Gastroesophageal sphincter (tissue), 4 donors: ENCODE measurements at regions not wholly inside any gene's neighbourhood (a gene's known extent, or its start where the extent isn't known, plus 50 kb on each side); places are given as distances from the start of the nearest gene placed in this dataset.

Source experiments
- ATAC-seq: fragments of 150-250 bp; one replicate; pipeline ENCODE4 v1.9.1; 2016; ENCODE audit warnings: mild to moderate bottlenecking, moderate library complexity
- H3K27ac ChIP-seq, 4 donors: fragments of 200-600 bp; sonication (generic) in 3 of 4; 1 replicate in 3 of 4; 2 replicates in 1 of 4; pipeline ENCODE4 v1.5.1; 2016 to 2019
- H3K27me3 ChIP-seq: fragments of 200-600 bp; sonication (generic); one replicate; pipeline ENCODE4 v1.5.1; 2019
- H3K36me3 ChIP-seq, 2 donors: fragments of 200-600 bp; sonication (generic); one replicate each; pipeline ENCODE4 v1.5.1; 2019; ENCODE audit warnings: control low read depth in 1 of 2
- H3K4me1 ChIP-seq, 3 donors: fragments of 200-600 bp; sonication (generic); 1 replicate in 2 of 3; 2 replicates in 1 of 3; pipeline ENCODE4 v1.5.1; 2016 to 2019; ENCODE audit warnings: control low read depth in 2 of 3
- H3K4me3 ChIP-seq, 2 donors: fragments of 200-600 bp; sonication (generic); one replicate each; pipeline ENCODE4 v1.5.1; 2019; ENCODE audit warnings: mild to moderate bottlenecking in 1 of 2, moderate library complexity in 1 of 2
- H3K9me3 ChIP-seq, 3 donors: fragments of 200-600 bp; sonication (generic); one replicate each; pipeline ENCODE4 v1.5.1; 2017 to 2019; ENCODE audit warnings: control low read depth in 2 of 3
- EP300 ChIP-seq: sonication (generic); formaldehyde crosslinking; IDR thresholded peaks from one replicate; pipeline ENCODE4 v1.6.1; 2017; ENCODE audit warnings: antibody characterized with exemption, mild to moderate bottlenecking
- POLR2A ChIP-seq, 2 donors: fragments of 450-650 bp; IDR thresholded peaks; one replicate each; pipeline ENCODE4 v1.6.1; 2017; ENCODE audit warnings: antibody characterized with exemption in 2 of 2, mild to moderate bottlenecking in 2 of 2, moderate library complexity in 1 of 2
- POLR2AphosphoS5 ChIP-seq: sonication (generic); formaldehyde crosslinking; IDR thresholded peaks from one replicate; pipeline ENCODE4 v1.6.1; 2017; ENCODE audit warnings: antibody characterized with exemption
- WGBS, 2 donors: methylation state at CpG; one replicate each; pipeline ENCODE4 v1.1.5; 2018; ENCODE audit warnings: low coverage in 1 of 2; 5-methylcytosine and 5-hydroxymethylcytosine counted together
- TF ChIP-seq, protein P1 (sequence below), 4 experiments: fragments of 200-600 bp in 2 of 4; fragments of 450-650 bp in 2 of 4; sonication (generic) in 1 of 4; IDR thresholded peaks; one replicate each; pipeline ENCODE4 v1.5.1; 2017 to 2019; ENCODE audit warnings: antibody characterized with exemption in 4 of 4, mild to moderate bottlenecking in 2 of 4, moderate library complexity in 2 of 4

- peaks cover 0 to 8% of the 10 kb centered on the region in 2 donors for H3K36me3 ChIP-seq
- TF ChIP-seq, protein P1, sequence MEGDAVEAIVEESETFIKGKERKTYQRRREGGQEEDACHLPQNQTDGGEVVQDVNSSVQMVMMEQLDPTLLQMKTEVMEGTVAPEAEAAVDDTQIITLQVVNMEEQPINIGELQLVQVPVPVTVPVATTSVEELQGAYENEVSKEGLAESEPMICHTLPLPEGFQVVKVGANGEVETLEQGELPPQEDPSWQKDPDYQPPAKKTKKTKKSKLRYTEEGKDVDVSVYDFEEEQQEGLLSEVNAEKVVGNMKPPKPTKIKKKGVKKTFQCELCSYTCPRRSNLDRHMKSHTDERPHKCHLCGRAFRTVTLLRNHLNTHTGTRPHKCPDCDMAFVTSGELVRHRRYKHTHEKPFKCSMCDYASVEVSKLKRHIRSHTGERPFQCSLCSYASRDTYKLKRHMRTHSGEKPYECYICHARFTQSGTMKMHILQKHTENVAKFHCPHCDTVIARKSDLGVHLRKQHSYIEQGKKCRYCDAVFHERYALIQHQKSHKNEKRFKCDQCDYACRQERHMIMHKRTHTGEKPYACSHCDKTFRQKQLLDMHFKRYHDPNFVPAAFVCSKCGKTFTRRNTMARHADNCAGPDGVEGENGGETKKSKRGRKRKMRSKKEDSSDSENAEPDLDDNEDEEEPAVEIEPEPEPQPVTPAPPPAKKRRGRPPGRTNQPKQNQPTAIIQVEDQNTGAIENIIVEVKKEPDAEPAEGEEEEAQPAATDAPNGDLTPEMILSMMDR (IDR thresholded peaks at IDR 0.05) = no peak
- TF ChIP-seq POLR2AphosphoS5 (no peak), EP300 (no peak), POLR2A (IDR thresholded peaks at IDR 0.05) (no peak)
- no peaks in the 10 kb centered on the region for H3K27me3 ChIP-seq
- H3K4me1 ChIP-seq = no peaks in the 10 kb centered on the region
- ATAC-seq = no peak
- no peak overlapping the region for H3K4me3 ChIP-seq
- WGBS, 2 donors = 52 to 100% methylated on average over 3 of the region's 3 CpGs
- no peak overlapping the region for H3K27ac ChIP-seq
- peaks cover 0 to 10% (median 0%) of the 10 kb centered on the region in 3 donors for H3K9me3 ChIP-seq
These were observed 63.7 kb downstream of the SHOC1 start for GRCh38 chr9:111730937-111731567.

DNA sequence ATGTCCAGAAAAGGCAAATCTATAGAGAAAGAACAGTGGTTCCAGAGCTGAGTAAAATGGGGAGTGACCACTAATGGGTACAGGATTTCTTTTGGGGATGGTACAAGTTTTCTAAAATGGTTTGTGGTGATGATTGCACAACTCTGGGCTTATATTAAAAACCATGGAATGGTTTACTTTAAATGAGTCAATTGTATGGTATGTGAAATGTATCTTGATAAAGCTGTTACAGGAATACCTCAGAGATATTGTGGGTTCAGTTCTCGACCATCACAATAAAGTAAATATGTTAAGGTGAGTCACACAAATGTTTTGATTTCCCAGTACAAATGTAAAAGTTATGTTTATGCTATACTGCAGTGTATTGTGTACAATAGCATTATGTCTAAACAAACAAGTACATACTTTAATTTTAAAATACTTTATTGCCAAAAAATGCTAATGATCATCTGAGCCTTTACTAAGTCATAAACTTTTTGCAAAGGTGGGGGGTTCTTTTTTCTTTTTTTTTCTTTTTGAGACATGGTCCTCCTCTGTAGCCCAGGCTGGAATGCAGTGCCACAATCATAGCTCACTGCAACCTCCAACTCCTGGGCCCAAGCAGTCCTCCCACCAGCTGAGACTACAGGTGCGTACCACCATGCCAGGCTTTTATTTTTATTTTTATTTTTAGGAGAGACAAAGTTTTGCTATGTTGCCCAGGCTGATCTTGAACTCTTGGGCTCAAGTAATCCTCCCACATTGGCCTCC, 65.9 kb downstream of the SHOC1 start:
- 65 to 75% methylated on average over 1 to 2 of the region's 2 CpGs for WGBS, 2 donors
- H3K36me3 ChIP-seq = peaks cover 0 to 8% of the 10 kb centered on the region in 2 donors
- no peaks in the 10 kb centered on the region for H3K4me1 ChIP-seq
- H3K4me3 ChIP-seq = no peak overlapping the region
- no peak for ATAC-seq
- H3K9me3 ChIP-seq = peaks cover 0 to 10% (median 0%) of the 10 kb centered on the region in 3 donors
- no peaks in the 10 kb centered on the region for H3K27me3 ChIP-seq
- no peak overlapping the region for H3K27ac ChIP-seq
- TF ChIP-seq EP300 = no peak
- TF ChIP-seq POLR2A (IDR thresholded peaks at IDR 0.05) = no peak
- TF ChIP-seq, protein P1 (IDR thresholded peaks at IDR 0.05) = no peak
- no peak for TF ChIP-seq POLR2AphosphoS5

DNA sequence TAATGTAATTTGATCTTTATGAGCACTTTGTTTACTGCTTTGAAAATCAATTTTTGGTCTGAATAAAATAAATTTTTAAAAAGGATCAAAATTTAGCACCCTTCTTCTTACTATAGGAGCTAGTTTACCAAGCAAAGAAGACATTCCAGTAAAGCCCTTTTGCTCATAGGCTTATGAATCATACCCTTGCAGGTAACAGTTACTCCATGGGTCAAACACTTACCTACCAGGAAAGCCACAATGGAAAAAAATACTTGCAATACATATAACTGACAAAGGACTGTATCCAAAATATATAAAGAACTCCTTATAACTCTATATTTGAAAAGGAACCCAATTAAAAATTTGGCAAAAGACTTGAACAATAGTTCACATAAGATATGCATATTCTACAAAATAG, 66.6 kb downstream of the SHOC1 start:
- Histone ChIP-seq H3K27ac (no peak overlapping the region), H3K27me3 (no peaks in the 10 kb centered on the region), H3K4me3 (no peak overlapping the region), H3K4me1 (no peaks in the 10 kb centered on the region), H3K36me3 (peaks cover 0 to 8% of the 10 kb centered on the region in 2 donors), H3K9me3 (peaks cover 0 to 10% (median 0%) of the 10 kb centered on the region in 3 donors)
- no peak for ATAC-seq
- no peak for TF ChIP-seq POLR2AphosphoS5
- no peak for TF ChIP-seq POLR2A (IDR thresholded peaks at IDR 0.05)
- TF ChIP-seq, protein P1 (IDR thresholded peaks at IDR 0.05) = no peak
- no peak for TF ChIP-seq EP300

GRCh38 chr9:111726949-111727348, 65.5 kb downstream of the GNG10 start:
- Histone ChIP-seq H3K27ac (no peak overlapping the region), H3K36me3 (peaks cover 0 to 8% of the 10 kb centered on the region in 2 donors), H3K4me3 (no peak overlapping the region), H3K9me3 (peaks cover 0 to 10% (median 0%) of the 10 kb centered on the region in 3 donors), H3K27me3 (no peaks in the 10 kb centered on the region), H3K4me1 (no peaks in the 10 kb centered on the region)
- ATAC-seq = no peak
- TF ChIP-seq, protein P1 (IDR thresholded peaks at IDR 0.05) = no peak
- TF ChIP-seq EP300 (no peak), POLR2AphosphoS5 (no peak), POLR2A (IDR thresholded peaks at IDR 0.05) (no peak)

GRCh38 chr9:111720174-111720573, 58.8 kb downstream of the GNG10 start:
- TF ChIP-seq, protein P1 (IDR thresholded peaks at IDR 0.05) = no peak
- TF ChIP-seq POLR2AphosphoS5 (no peak), POLR2A (IDR thresholded peaks at IDR 0.05) (no peak), EP300 (no peak)

More at GRCh38 chr9:111720174-111720573, 58.8 kb downstream of the GNG10 start:
- Histone ChIP-seq H3K27ac (no peak overlapping the region), H3K27me3 (no peaks in the 10 kb centered on the region), H3K4me1 (no peaks in the 10 kb centered on the region), H3K4me3 (no peak overlapping the region), H3K36me3 (no peaks in the 10 kb centered on the region), H3K9me3 (no peaks in the 10 kb centered on the region)
- no peak for ATAC-seq
